ENCODE measurements at regions not wholly inside any gene's neighbourhood (a gene's known extent, or its start where the extent isn't known, plus 50 kb on each side); places are given as distances from the start of the nearest gene placed in this dataset.
"Not testable (repeated sequence)": the region's sequence is repeated elsewhere in the genome, so short reads cannot be mapped to it uniquely, and the experiment has no call there.

GRCh38 chr5:153276151-153276550 is 214.3 kb upstream of the GRIA1 start:
- DNase-seq = no peak
- H3K27ac ChIP-seq = no peak overlapping the region
- H3K27me3 ChIP-seq = no peaks in the 10 kb centered on the region
- H3K4me1 ChIP-seq = no peaks in the 10 kb centered on the region
- TF ChIP-seq EP300 (IDR thresholded peaks at IDR 0.05; ENCODE audit: low read depth) (no peak), POLR2AphosphoS5 (IDR thresholded peaks at IDR 0.05) (no peak), CTCF (IDR thresholded peaks at IDR 0.05) (no peak), POLR2A (IDR thresholded peaks at IDR 0.05) (no peak)
- H3K9me3 ChIP-seq = no peaks in the 10 kb centered on the region
- 48 to 61% methylated on average over 4 of the region's 4 CpGs for WGBS, 2 donors (ENCODE audit: low coverage in 1 of 2)
- in situ Hi-C loops (cut with MboI; ENCODE audit: low pct_ligation_motif_present in 1 of 4, low pct_unique_long_range_greater_than_20kb in 1 of 4, low sequenced_read_pairs in 3 of 4) = no loop called here
- H3K36me3 ChIP-seq = no peaks in the 10 kb centered on the region
- no peak overlapping the region for H3K4me3 ChIP-seq
- intact Hi-C loops (cut with DNase I; ENCODE audit: low total_unique reads) = no loop called here

- DNase-seq = not testable (repeated sequence)
- WGBS, 2 donors (ENCODE audit: low coverage in 1 of 2) = 100% methylated on average over 3 of the region's 45 CpGs; no CpG with 5 or more reads in 1 of the 2 donors
Observed at GRCh38 chr5:153296251-153296844, 194.1 kb upstream of the GRIA1 start.

GRCh38 chr5:153299891-153300290 is 190.6 kb upstream of the GRIA1 start:
- Histone ChIP-seq H3K27ac (no peak overlapping the region), H3K36me3 (no peaks in the 10 kb centered on the region), H3K27me3 (no peaks in the 10 kb centered on the region), H3K4me3 (no peak overlapping the region), H3K9me3 (no peaks in the 10 kb centered on the region), H3K4me1 (no peaks in the 10 kb centered on the region)
- TF ChIP-seq POLR2AphosphoS5 (IDR thresholded peaks at IDR 0.05) = no peak
- TF ChIP-seq CTCF (IDR thresholded peaks at IDR 0.05) = no peak
- TF ChIP-seq EP300 (IDR thresholded peaks at IDR 0.05; ENCODE audit: low read depth) = no peak
- TF ChIP-seq POLR2A (IDR thresholded peaks at IDR 0.05) = no peak
- in situ Hi-C loops (cut with MboI; ENCODE audit: low pct_ligation_motif_present in 1 of 4, low pct_unique_long_range_greater_than_20kb in 1 of 4, low sequenced_read_pairs in 3 of 4) (no loop called here), intact Hi-C loops (cut with DNase I; ENCODE audit: low total_unique reads) (no loop called here)
- 64 to 70% methylated on average over 2 to 4 of the region's 4 CpGs for WGBS, 2 donors (ENCODE audit: low coverage in 1 of 2)
- no peak for DNase-seq

More at GRCh38 chr5:153296251-153296844, 194.1 kb upstream of the GRIA1 start:
- H3K27ac ChIP-seq; H3K36me3 ChIP-seq; intact Hi-C loops (cut with DNase I; ENCODE audit: low total_unique reads); H3K27me3 ChIP-seq; in situ Hi-C loops (cut with MboI; ENCODE audit: low pct_ligation_motif_present in 1 of 4, low pct_unique_long_range_greater_than_20kb in 1 of 4, low sequenced_read_pairs in 3 of 4); H3K4me3 ChIP-seq; H3K4me1 ChIP-seq; H3K9me3 ChIP-seq: not testable (repeated sequence)

- 14 to 19% methylated on average over 1 of the region's 1 CpG for WGBS, 2 donors (ENCODE audit: low coverage in 1 of 2)
- in situ Hi-C loops (cut with MboI; ENCODE audit: low pct_ligation_motif_present in 1 of 4, low pct_unique_long_range_greater_than_20kb in 1 of 4, low sequenced_read_pairs in 3 of 4) (no loop called here), intact Hi-C loops (cut with DNase I; ENCODE audit: low total_unique reads) (no loop called here)
- Histone ChIP-seq H3K27ac (no peak overlapping the region), H3K4me3 (no peak overlapping the region), H3K27me3 (no peaks in the 10 kb centered on the region), H3K4me1 (no peaks in the 10 kb centered on the region), H3K9me3 (no peaks in the 10 kb centered on the region), H3K36me3 (no peaks in the 10 kb centered on the region)
- no peak for TF ChIP-seq EP300 (IDR thresholded peaks at IDR 0.05; ENCODE audit: low read depth)
- TF ChIP-seq POLR2A (IDR thresholded peaks at IDR 0.05) = no peak
- no peak for DNase-seq
Observed at GRCh38 chr5:153308282-153308681, 182.2 kb upstream of the GRIA1 start.

GRCh38 chr5:153318556-153318955 is 171.9 kb upstream of the GRIA1 start:
- H3K27ac ChIP-seq = no peak overlapping the region
- no peaks in the 10 kb centered on the region for H3K27me3 ChIP-seq
- H3K4me3 ChIP-seq = no peak overlapping the region
- intact Hi-C loops (cut with DNase I; ENCODE audit: low total_unique reads) = no loop called here
- H3K36me3 ChIP-seq = no peaks in the 10 kb centered on the region
- no peaks in the 10 kb centered on the region for H3K9me3 ChIP-seq
- no peak for DNase-seq
- no peaks in the 10 kb centered on the region for H3K4me1 ChIP-seq
- in situ Hi-C loops (cut with MboI; ENCODE audit: low pct_ligation_motif_present in 1 of 4, low pct_unique_long_range_greater_than_20kb in 1 of 4, low sequenced_read_pairs in 3 of 4) = no loop called here
- 60 to 67% methylated on average over 1 to 4 of the region's 4 CpGs for WGBS, 2 donors (ENCODE audit: low coverage in 1 of 2)
- TF ChIP-seq POLR2AphosphoS5 (IDR thresholded peaks at IDR 0.05) (no peak), POLR2A (IDR thresholded peaks at IDR 0.05) (no peak), CTCF (IDR thresholded peaks at IDR 0.05) (no peak), EP300 (IDR thresholded peaks at IDR 0.05; ENCODE audit: low read depth) (no peak)
